HG03097 (cell line): ENCODE measurements at regions not wholly inside any gene's neighbourhood (a gene's known extent, or its start where the extent isn't known, plus 50 kb on each side); places are given as distances from the start of the nearest gene placed in this dataset.
"Not testable (repeated sequence)": the region's sequence is repeated elsewhere in the genome, so short reads cannot be mapped to it uniquely, and the experiment has no call there.

Experiments
- ATAC-seq: cut with Tn5 transposase; IDR thresholded peaks from one replicate; pipeline ENCODE4 v1.9.1; 2021; ENCODE audit not compliant: unreplicated experiment, low FRiP score

GRCh38 chr14:85131226-85131922 is 398.6 kb upstream of the FLRT2 start:
- ATAC-seq, result no peak

GRCh38 chr14:85142982-85143381 is 387.0 kb upstream of the FLRT2 start:
- no peak for ATAC-seq

GRCh38 chr14:85146779-85147178 is 383.2 kb upstream of the FLRT2 start:
- ATAC-seq, result no peak

- no peak for ATAC-seq
Measured at GRCh38 chr14:85150166-85150565, 379.8 kb upstream of the FLRT2 start.

DNA sequence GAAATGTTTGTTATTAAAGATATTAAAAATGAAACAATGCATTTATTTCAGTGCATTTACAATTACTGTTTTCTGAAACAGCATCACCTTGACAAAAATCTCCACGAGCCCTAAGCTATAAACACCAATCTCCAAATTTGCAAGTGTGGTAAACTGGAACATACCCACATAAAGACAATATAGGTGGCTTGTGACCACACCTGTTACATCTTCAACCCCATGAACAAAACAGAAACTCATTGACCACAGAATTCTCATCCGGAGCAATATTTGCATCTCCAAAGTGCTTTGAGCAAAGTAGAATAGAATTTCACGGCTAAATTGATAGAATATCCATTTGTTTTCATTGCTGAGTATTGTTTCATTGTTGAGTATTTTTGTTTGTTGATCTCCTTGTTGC is 375.2 kb upstream of the FLRT2 start:
- no peak for ATAC-seq

DNA sequence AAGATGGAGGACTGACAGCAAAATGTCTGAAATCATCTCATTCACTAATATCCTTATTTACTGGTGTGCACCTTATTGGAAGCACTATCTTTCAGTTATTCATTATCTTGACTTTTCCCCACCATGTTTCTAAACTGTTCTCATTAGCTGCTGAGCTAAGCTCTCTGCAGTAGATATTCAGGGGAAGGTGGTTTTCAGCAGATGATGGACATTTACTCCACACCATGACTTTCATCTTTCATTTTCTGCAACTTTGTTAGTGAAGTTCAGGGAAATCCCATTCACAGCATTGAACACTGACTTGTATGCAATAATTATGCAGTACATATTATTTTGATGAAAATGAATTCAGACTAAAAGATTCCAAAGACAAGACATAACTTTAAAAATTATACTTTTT is 373.6 kb upstream of the FLRT2 start:
- ATAC-seq, result no peak

GRCh38 chr14:85159726-85160125 is 370.2 kb upstream of the FLRT2 start:
- no peak for ATAC-seq

DNA sequence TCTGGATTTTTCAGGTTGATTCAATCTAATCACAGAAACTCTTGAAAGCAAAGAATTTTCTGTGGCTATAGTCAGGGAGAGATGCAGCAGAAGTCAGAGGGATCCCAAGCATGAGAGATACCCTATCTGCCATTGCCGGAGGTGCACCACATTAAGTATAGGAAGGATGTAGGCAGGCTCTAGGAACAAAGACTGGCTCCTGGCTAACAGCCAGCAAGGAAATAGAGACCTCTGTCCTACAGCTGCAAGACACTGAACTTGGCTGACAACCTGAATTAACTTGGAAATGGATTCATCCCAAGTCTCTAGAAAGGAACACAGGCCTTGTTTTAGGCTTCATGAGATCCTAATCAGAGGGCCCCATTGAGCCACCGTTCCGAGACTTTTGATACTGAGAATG is 364.9 kb upstream of the FLRT2 start:
- ATAC-seq, result no peak

- ATAC-seq, result no peak
Measured at GRCh38 chr14:85169381-85169780, 360.6 kb upstream of the FLRT2 start.

DNA sequence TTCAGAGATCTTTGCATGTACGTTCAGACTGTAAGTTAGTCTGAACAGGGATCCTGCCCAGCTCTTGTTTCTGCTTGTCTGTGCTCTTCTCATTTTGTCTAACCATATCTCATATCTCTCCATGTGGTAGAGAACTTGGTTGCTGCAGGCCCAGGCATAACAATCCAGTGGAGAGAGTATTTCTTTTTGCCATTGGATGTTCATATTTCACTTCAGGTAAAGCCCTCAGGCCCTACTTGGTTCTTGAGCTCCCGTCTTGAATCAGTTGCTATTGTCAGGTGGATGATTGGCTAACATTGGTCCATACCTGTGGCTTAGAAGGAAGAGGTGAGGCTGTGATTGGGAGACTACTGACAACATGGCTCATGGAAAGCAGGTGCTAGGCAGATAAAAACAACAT is 357.7 kb upstream of the FLRT2 start:
- no peak for ATAC-seq

DNA sequence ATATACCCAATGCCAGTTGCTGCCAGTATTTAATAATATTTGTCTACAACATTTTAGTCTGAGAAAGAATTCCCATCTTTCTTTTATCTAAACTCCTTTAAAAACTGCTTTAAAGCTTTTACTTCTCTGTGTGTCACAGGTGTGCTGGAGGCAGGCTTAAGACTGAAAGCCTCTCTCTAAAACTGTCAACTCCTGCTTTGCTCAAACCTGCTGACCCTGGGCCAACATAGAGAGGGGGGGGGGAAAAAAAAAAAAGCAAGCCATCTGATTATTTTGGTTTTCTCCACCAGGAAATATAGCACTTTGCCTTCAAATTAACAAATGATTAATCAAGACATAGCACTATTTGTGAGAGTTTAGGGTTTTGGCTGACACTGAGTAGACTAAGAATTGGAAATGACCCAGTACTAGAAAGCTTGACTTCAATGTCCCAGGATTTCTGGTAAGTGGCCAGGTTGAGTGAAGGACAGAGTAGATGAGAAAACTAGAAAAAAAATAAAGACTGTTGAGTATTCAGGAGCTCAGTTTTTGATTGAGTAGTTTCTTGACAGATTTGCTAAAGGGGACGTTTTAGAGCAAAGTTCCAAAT is 357.0 kb upstream of the FLRT2 start:
- no peak for ATAC-seq

DNA sequence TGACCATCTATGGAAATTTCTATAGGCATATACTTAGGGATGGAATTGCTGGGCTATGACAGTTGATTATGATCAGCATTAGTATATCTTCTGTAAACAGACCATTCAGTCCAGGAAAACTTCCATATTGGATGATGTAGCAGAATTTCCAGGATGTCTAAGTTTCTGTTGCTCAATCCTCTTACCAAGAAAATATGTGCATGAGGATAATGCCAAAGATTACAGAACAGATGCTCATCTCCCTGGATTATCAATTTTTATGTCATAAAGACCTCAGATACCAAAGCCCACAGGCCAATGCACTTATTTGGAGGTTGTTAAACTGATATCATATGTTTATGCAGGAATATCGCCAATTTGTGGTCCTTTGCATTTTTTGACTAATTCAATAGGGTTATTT is 354.4 kb upstream of the FLRT2 start:
- no peak for ATAC-seq

GRCh38 chr14:85178864-85179263 is 351.1 kb upstream of the FLRT2 start:
- no peak for ATAC-seq

DNA sequence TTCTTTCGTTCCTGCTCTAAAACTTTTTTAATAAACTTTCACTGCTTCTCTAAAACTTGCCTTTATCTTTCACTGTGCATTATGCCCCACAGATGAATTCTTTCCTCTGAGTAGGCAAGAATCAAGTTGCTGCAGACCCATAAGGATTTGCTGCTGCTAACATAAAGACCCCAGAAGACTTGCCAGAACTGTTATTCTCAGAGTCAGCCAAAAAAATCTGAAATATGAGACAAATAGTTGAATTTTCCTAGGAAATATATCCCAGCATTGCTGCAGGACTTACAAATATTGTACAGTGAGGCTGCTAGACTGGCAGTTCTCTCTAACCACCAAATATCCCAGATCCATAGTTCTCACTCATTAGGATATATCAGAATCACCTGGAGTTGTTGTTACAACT is 349.1 kb upstream of the FLRT2 start:
- ATAC-seq, result no peak

DNA sequence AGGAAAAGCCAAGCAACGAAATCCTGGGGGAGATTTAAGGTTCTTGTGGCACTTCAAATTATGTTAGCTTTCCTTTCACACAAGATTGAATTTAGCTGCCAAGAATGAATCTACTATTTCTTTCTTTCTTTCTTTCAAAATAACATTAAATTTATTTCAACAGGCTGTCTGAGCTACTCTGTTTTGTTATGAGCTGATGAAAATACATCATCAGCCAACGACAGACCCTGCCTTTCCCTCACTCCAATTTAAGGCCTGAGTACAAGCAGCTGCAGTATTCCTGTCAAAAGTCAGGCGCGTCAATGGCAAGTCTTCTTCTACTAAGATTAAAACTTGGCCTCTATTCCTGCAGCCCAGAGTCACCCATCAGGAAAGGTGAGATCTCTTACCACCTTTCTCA is 347.7 kb upstream of the FLRT2 start:
- no peak for ATAC-seq

DNA sequence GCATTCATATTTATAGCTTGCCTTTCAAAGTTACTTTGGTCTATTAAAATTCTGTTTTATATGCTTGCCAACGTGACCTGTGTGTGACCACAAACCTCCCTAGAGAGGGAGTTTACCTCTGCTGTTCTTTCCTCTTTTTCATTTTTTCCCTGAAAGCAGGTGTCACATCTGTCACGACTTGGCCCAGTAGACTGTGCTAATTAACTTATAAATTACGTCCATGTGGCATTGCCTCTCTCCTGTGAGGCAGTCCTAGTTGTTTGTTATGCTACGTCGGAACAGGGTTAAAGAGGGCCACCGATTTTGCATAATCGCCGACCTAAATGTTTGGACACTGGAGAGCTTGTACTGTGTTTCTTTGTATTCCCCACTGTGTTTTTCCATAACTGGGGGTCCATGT is 343.9 kb upstream of the FLRT2 start:
- no peak for ATAC-seq

- no peak for ATAC-seq
Measured at GRCh38 chr14:85187521-85187920, 342.4 kb upstream of the FLRT2 start.

DNA sequence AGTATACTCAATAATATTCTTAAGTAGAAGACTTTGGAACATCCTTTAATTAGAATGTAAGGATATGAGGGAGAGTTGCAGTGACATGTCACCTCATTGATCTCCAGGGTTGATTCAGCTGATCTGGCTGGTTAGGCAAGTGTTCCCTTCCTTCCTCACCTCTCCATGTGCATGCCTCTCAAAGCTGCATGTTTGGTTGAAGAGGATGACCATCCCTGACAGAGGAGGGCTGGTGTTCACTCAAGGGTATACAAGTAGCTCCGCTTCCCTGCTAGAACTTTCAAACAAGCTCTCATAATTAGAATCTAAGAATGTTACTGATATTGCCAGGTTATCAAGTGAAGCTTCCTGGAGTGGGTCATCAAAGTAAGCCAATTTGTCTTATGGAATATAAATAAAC is 341.1 kb upstream of the FLRT2 start:
- no peak for ATAC-seq

DNA sequence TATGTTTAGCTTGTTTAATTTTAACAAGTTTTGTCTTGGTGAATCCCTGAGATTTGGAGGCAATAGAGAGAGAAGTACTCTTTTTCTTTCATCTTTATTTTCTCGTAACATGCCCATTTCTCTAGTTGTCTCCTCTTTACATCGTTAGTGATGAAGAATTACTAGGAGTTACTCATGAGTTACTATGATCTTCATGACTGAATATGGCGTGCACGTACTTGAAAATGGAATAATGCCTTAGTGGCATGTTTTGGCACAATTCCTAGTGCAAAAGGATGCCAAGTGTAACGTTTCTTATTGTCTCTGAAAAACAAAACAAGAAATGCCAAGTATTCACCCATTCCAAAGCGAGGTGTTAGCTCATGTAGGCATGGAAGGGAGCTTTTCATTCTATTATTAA is 340.7 kb upstream of the FLRT2 start:
- ATAC-seq, result not testable (repeated sequence)

- no peak for ATAC-seq
Measured at GRCh38 chr14:85190251-85190650, 339.7 kb upstream of the FLRT2 start.

DNA sequence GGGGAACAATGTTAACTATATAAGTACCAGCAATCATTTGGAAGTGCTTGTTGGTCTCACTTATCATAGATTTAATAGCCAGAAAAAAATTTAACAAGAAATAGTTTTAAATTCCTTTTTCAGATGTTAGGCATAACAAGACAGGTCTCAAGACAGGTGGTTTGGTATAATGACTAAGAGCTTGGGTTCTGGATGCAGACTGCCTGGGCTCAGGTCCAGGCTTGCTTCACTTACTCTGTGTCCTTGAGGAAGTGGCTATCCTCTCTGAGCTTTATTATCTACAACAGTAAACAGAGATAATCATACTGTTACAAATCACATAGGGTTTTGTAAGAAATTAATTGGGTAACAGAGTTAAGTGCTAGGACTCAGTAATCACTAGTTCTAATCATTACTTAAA is 338.0 kb upstream of the FLRT2 start:
- ATAC-seq, result no peak

GRCh38 chr14:85195872-85196477 is 334.0 kb upstream of the FLRT2 start:
- no peak for ATAC-seq
